ENCODE measurements at regions not wholly inside any gene's neighbourhood (a gene's known extent, or its start where the extent isn't known, plus 50 kb on each side); places are given as distances from the start of the nearest gene placed in this dataset.

GRCh38 chr13:79098596-79098995, 307.5 kb downstream of the RBM26 start:
- H3K9me3 Mint-ChIP-seq (ENCODE audit: unreplicated experiment) = no peaks in the 10 kb centered on the region
- H3K4me1 Mint-ChIP-seq (ENCODE audit: unreplicated experiment) = peaks cover 3% of the 10 kb centered on the region
- H3K27ac Mint-ChIP-seq (ENCODE audit: unreplicated experiment) = no peak overlapping the region
- no peak for DNase-seq (ENCODE audit: low spot score)
- no peaks in the 10 kb centered on the region for H3K36me3 Mint-ChIP-seq (ENCODE audit: low read depth, unreplicated experiment)
- no peak overlapping the region for H3K4me3 Mint-ChIP-seq (ENCODE audit: unreplicated experiment)
- no peaks in the 10 kb centered on the region for H3K27me3 Mint-ChIP-seq (ENCODE audit: unreplicated experiment)
- no peak for TF ChIP-seq CTCF (IDR thresholded peaks at IDR 0.05; ENCODE audit: unreplicated experiment)

- no peaks in the 10 kb centered on the region for H3K27me3 Mint-ChIP-seq (ENCODE audit: unreplicated experiment)
- no peak for DNase-seq (ENCODE audit: low spot score)
- H3K36me3 Mint-ChIP-seq (ENCODE audit: low read depth, unreplicated experiment) = no peaks in the 10 kb centered on the region
- no peak overlapping the region for H3K27ac Mint-ChIP-seq (ENCODE audit: unreplicated experiment)
- no peak overlapping the region for H3K4me3 Mint-ChIP-seq (ENCODE audit: unreplicated experiment)
- H3K4me1 Mint-ChIP-seq (ENCODE audit: unreplicated experiment) = peaks cover 3% of the 10 kb centered on the region
- TF ChIP-seq CTCF (IDR thresholded peaks at IDR 0.05; ENCODE audit: unreplicated experiment) = no peak
- no peaks in the 10 kb centered on the region for H3K9me3 Mint-ChIP-seq (ENCODE audit: unreplicated experiment)
Measured at GRCh38 chr13:79097201-79097600, 308.9 kb downstream of the RBM26 start.

GRCh38 chr13:79096099-79096498, 310.0 kb downstream of the RBM26 start:
- Mint-ChIP-seq H3K4me1 (ENCODE audit: unreplicated experiment) (peaks cover 3% of the 10 kb centered on the region), H3K27me3 (ENCODE audit: unreplicated experiment) (no peaks in the 10 kb centered on the region), H3K9me3 (ENCODE audit: unreplicated experiment) (no peaks in the 10 kb centered on the region), H3K4me3 (ENCODE audit: unreplicated experiment) (no peak overlapping the region), H3K36me3 (ENCODE audit: low read depth, unreplicated experiment) (no peaks in the 10 kb centered on the region), H3K27ac (ENCODE audit: unreplicated experiment) (no peak overlapping the region)
- DNase-seq (ENCODE audit: low spot score) = no peak
- no peak for TF ChIP-seq CTCF (IDR thresholded peaks at IDR 0.05; ENCODE audit: unreplicated experiment)

- no peaks in the 10 kb centered on the region for H3K36me3 Mint-ChIP-seq (ENCODE audit: low read depth, unreplicated experiment)
- no peaks in the 10 kb centered on the region for H3K9me3 Mint-ChIP-seq (ENCODE audit: unreplicated experiment)
- no peak for TF ChIP-seq CTCF (IDR thresholded peaks at IDR 0.05; ENCODE audit: unreplicated experiment)
- H3K27ac Mint-ChIP-seq (ENCODE audit: unreplicated experiment) = no peak overlapping the region
- H3K27me3 Mint-ChIP-seq (ENCODE audit: unreplicated experiment) = no peaks in the 10 kb centered on the region
- H3K4me1 Mint-ChIP-seq (ENCODE audit: unreplicated experiment) = no peaks in the 10 kb centered on the region
- no peak overlapping the region for H3K4me3 Mint-ChIP-seq (ENCODE audit: unreplicated experiment)
- DNase-seq (ENCODE audit: low spot score) = no peak
Measured at GRCh38 chr13:79090552-79091124, 315.4 kb downstream of the RBM26 start.

- Mint-ChIP-seq H3K4me1 (ENCODE audit: unreplicated experiment) (no peaks in the 10 kb centered on the region), H3K27ac (ENCODE audit: unreplicated experiment) (no peak overlapping the region), H3K27me3 (ENCODE audit: unreplicated experiment) (no peaks in the 10 kb centered on the region), H3K36me3 (ENCODE audit: low read depth, unreplicated experiment) (no peaks in the 10 kb centered on the region), H3K9me3 (ENCODE audit: unreplicated experiment) (no peaks in the 10 kb centered on the region), H3K4me3 (ENCODE audit: unreplicated experiment) (no peak overlapping the region)
- TF ChIP-seq CTCF (IDR thresholded peaks at IDR 0.05; ENCODE audit: unreplicated experiment) = no peak
- no peak for DNase-seq (ENCODE audit: low spot score)
Measured at GRCh38 chr13:79084802-79085424, 321.1 kb downstream of the RBM26 start.
